Right ventricle myocardium superior (tissue), 1 donor: ENCODE measurements at regions not wholly inside any gene's neighbourhood (a gene's known extent, or its start where the extent isn't known, plus 50 kb on each side); places are given as distances from the start of the nearest gene placed in this dataset.
A peak's percentile ranks its signal among the peaks of the same experiment; 100 is the strongest.

ENCODE experiments used
- ATAC-seq: fragments of 200-7000 bp; cut with Tn5 transposase; one replicate; pipeline ENCODE4 v1.9.1; 2020; ENCODE audit warnings: mild to moderate bottlenecking; ENCODE audit not compliant: poor library complexity
- DNase-seq: peaks from one replicate; pipeline ENCODE4 v3.0.0-alpha.2; 2020
- intact Hi-C: fragments of 100-400 bp; cut with DNase I; formaldehyde crosslinking; loops from one replicate; pipeline ENCODE4 v1.11.2; 2022
- donor health status: DM: no; HTN: yes; CAD: no; lungs with severe emphysema.

GRCh38 chr2:201966691-201967438 lies 66.8 kb upstream of the FZD7 start:
- intact Hi-C loops, result no loop called here
- DNase-seq (no peak), ATAC-seq (no peak)

GRCh38 chr2:201968050-201968449 lies 65.6 kb upstream of the FZD7 start:
- no peak for ATAC-seq
- DNase-seq, result no peak
- intact Hi-C loops, result no loop called here

GRCh38 chr2:201968476-201968875 lies 65.2 kb upstream of the FZD7 start:
- ATAC-seq (no peak), DNase-seq (no peak)
- intact Hi-C loops, result no loop called here

GRCh38 chr2:201969241-201969937 lies 64.3 kb upstream of the FZD7 start:
- ATAC-seq (no peak), DNase-seq (no peak)
- intact Hi-C loops, result no loop called here

- intact Hi-C loops, result no loop called here
- no peak for DNase-seq
- ATAC-seq, result no peak
These were observed 63.5 kb upstream of the FZD7 start for GRCh38 chr2:201969938-201970785.

GRCh38 chr2:201970786-201971108 lies 62.9 kb upstream of the FZD7 start:
- DNase-seq, result no peak
- ATAC-seq, result no peak
- intact Hi-C loops, result no loop called here

- peak; percentile 36 for ATAC-seq
- DNase-seq, result no peak
- intact Hi-C loops, result no loop called here
These were observed 62.0 kb upstream of the FZD7 start for GRCh38 chr2:201971531-201972228.

GRCh38 chr2:201972621-201973255 lies 60.9 kb upstream of the FZD7 start:
- ATAC-seq (no peak), DNase-seq (no peak)
- intact Hi-C loops, result no loop called here

GRCh38 chr2:201973305-201973928 lies 60.2 kb upstream of the FZD7 start:
- intact Hi-C loops, result no loop called here
- no peak for DNase-seq
- no peak for ATAC-seq

- intact Hi-C loops, result no loop called here
- ATAC-seq (no peak), DNase-seq (no peak)
These were observed 59.2 kb upstream of the FZD7 start for GRCh38 chr2:201974171-201975100.

- intact Hi-C loops, result no loop called here
- ATAC-seq (no peak), DNase-seq (no peak)
These were observed 58.2 kb upstream of the FZD7 start for GRCh38 chr2:201975434-201975833.

- intact Hi-C loops, result no loop called here
- DNase-seq, result no peak
- ATAC-seq, result no peak
These were observed 57.6 kb upstream of the FZD7 start for GRCh38 chr2:201975964-201976612.

- intact Hi-C loops, result no loop called here
- DNase-seq, result no peak
- ATAC-seq, result no peak
These were observed 56.0 kb upstream of the FZD7 start for GRCh38 chr2:201977651-201978050.

GRCh38 chr2:201978333-201978732 lies 55.3 kb upstream of the FZD7 start:
- intact Hi-C loops, result no loop called here
- no peak for DNase-seq
- ATAC-seq, result no peak

- peak; percentile 36 for ATAC-seq
- DNase-seq, result no peak
- intact Hi-C loops, result no loop called here
These were observed 54.7 kb upstream of the FZD7 start for GRCh38 chr2:201978986-201979385.

- DNase-seq (no peak), ATAC-seq (no peak)
- intact Hi-C loops, result no loop called here
These were observed 53.2 kb upstream of the FZD7 start for GRCh38 chr2:201980389-201980821.

GRCh38 chr2:201980946-201981345 lies 52.7 kb upstream of the FZD7 start:
- no peak for ATAC-seq
- intact Hi-C loops, result no loop called here
- DNase-seq, result no peak
